ENCODE measurements at regions not wholly inside any gene's neighbourhood (a gene's known extent, or its start where the extent isn't known, plus 50 kb on each side); places are given as distances from the start of the nearest gene placed in this dataset.

DNA sequence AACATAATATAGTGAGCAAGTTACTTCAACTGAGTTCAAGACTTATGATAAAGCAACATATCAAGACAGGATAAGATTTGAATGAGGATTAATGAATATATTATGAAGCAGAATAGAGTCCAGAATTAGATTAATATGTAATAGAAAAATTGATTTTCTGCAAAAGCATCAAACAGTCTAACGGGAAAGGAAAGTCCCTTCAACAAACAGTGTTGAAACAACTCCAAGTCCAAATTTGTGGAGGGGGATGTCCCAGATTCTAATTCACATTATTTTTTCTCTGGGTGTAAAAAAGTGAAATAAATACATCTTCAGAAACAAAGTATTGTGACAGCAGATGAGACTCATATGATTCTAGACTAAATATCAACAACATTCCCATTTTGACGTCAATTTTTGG is 289.7 kb downstream of the C6orf118 start:
- H3K9me3 Mint-ChIP-seq = peaks cover 5% of the 10 kb centered on the region
- H3K27me3 Mint-ChIP-seq = no peaks in the 10 kb centered on the region
- DNase-seq = no peak
- H3K4me1 Mint-ChIP-seq = no peaks in the 10 kb centered on the region
- H3K36me3 Mint-ChIP-seq = no peaks in the 10 kb centered on the region
- no peak overlapping the region for H3K4me3 Mint-ChIP-seq
- H3K27ac Mint-ChIP-seq = no peak overlapping the region

DNA sequence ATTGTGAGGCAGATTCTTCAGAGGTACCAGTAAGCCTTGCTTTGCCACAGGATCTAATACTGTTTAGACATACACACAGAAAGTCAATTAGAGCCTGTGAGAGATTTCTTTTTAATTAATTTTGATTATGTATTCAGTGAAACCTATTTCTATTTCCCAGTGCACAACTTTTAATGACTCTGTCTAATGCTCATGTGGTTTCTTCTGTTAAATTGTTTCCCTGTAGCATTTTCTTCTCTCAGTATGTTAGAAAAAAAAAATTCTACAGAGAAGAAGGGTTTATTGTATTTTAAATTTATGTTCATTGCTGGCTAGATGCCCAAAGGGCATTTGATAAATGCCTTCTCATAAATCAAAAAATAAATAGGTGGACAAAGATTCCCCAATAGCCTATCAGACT is 293.7 kb downstream of the C6orf118 start:
- Mint-ChIP-seq H3K4me3 (no peak overlapping the region), H3K27me3 (no peaks in the 10 kb centered on the region), H3K27ac (no peak overlapping the region), H3K36me3 (no peaks in the 10 kb centered on the region), H3K9me3 (peaks cover 3% of the 10 kb centered on the region), H3K4me1 (no peaks in the 10 kb centered on the region)
- no peak for DNase-seq

DNA sequence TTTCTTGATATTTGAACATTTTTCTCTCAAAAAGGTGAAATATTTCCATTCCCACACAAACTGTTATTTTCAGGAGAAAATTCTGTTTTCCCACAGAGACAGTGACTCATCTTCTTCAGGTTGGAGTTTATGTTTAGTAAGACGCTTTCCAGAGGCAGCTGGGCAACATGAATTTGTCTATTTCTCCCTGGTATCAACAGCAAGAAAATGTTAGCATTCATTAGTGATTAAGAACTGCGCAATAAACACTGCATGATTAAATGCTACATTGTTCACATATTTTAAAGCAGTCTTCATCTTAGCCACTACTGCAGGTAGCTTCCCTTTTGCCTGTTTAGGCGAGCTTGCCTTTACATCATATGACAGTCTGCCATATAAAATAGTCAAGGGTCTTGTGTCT is 295.7 kb downstream of the C6orf118 start:
- H3K9me3 Mint-ChIP-seq = peaks cover 3% of the 10 kb centered on the region
- no peaks in the 10 kb centered on the region for H3K27me3 Mint-ChIP-seq
- H3K27ac Mint-ChIP-seq = no peak overlapping the region
- no peaks in the 10 kb centered on the region for H3K36me3 Mint-ChIP-seq
- H3K4me3 Mint-ChIP-seq = no peak overlapping the region
- H3K4me1 Mint-ChIP-seq = no peaks in the 10 kb centered on the region
- no peak for DNase-seq

DNA sequence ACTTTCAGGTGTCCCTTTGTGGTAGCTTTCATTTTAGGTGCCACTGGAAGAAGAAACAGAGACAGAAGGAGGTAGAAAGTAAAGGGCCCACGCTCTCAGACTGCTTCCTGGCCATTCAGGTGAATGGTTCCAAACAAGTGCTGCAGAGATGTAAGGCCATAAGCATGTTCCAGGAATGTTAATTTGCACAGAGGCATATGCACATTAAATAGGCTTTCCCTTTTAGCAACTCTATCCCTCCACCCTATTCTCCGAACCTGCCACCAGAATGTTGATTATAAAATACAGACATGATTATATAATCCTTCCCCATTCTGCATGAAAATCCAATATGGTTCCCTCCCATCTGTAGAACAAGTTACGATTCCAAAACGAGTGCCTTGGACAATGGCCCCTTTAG is 297.2 kb downstream of the C6orf118 start:
- Mint-ChIP-seq H3K36me3 (no peaks in the 10 kb centered on the region), H3K4me3 (no peak overlapping the region), H3K4me1 (no peaks in the 10 kb centered on the region), H3K27me3 (no peaks in the 10 kb centered on the region), H3K27ac (no peak overlapping the region), H3K9me3 (peaks cover 2% of the 10 kb centered on the region)
- no peak for DNase-seq

DNA sequence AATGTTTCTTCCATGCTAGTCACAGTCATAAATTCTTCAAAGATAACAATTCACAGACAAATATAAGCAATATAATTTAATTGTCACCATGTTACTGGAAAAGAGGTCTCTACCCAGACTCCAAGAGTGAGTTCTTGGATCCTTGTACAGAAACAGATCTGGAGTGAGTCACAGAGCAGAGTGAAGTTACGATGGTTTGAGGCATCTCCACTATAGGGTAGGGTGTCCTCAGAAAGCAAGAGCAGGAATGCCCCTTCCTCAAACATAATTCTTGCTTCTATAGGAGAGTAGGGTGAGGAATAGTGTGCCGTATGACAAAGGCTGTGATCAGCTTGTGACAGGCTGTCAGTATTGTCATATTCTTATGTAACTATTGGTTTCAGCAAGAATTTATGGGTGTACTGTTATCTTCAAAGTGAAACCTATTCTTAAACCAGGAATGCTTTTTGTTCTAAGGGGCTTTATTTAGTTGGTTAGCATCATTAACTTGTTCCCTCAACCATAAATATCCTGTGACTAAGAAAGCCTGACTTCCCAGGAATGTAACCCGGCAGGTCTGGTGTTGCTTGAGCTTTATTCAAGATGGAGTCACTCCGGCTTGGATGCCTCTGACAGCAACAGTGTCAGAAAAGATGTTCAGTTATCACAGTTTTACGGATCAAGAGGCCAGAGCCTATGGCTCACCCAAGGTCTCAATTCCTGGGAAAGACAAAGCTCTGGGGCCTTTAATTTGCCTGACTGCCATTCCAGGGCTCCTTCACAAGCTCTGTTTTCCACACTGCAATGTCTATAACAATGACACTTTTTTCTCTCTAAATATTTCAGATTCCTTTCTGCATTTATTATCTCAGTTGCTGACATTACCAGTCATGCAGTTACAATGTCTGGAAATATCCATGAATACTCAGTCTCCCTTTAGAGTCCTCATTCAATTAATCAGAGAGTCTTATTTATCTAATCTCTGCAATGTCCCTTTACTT is 298.6 kb downstream of the C6orf118 start:
- Mint-ChIP-seq H3K9me3 (peaks cover 2% of the 10 kb centered on the region), H3K27ac (no peak overlapping the region), H3K36me3 (no peaks in the 10 kb centered on the region), H3K4me1 (no peaks in the 10 kb centered on the region), H3K4me3 (no peak overlapping the region), H3K27me3 (no peaks in the 10 kb centered on the region)
- DNase-seq = no peak

DNA sequence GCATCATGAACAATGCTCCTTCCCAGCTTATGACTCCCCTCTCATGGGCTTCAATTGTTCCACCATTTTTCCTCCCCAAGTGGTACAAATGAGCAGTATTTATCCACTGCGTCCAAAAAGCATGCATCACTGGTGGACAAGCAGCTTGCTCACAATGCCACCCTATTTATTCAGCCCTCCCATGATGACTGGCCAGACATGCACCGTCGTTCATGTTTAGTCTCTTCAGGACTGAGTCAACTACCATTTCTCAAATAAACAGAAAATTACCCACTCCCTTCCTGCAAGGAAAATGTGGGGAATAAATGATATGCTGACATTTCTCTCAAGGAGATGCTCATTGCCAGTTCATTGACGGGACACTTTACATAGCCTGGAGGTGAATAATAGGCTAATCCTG is 300.4 kb downstream of the C6orf118 start:
- H3K4me3 Mint-ChIP-seq = no peak overlapping the region
- H3K9me3 Mint-ChIP-seq = peaks cover 2% of the 10 kb centered on the region
- no peaks in the 10 kb centered on the region for H3K27me3 Mint-ChIP-seq
- no peaks in the 10 kb centered on the region for H3K4me1 Mint-ChIP-seq
- no peak for DNase-seq
- H3K36me3 Mint-ChIP-seq = no peaks in the 10 kb centered on the region
- no peak overlapping the region for H3K27ac Mint-ChIP-seq

DNA sequence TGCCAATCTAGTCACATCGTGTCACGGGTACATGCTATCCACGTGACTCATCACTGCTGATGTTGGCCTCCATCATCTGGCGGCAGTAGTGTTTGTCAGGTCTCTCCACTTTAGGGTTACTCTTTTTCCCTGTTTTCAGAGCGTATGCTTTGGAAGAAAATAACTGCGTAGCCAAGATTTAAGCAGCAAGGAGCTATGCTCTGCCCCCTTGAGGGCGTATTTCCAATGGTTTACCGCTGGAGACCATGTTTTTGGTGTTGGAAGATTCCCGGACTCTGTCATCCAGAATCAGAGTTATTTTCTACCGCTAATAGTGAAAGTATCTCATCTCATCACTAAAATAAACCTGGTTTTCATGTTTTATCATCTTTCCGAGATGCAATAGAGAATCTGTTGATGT is 306.5 kb downstream of the C6orf118 start:
- Mint-ChIP-seq H3K4me3 (no peak overlapping the region), H3K36me3 (no peaks in the 10 kb centered on the region), H3K4me1 (no peaks in the 10 kb centered on the region), H3K9me3 (peaks cover 2% of the 10 kb centered on the region), H3K27ac (no peak overlapping the region), H3K27me3 (no peaks in the 10 kb centered on the region)
- DNase-seq = no peak

DNA sequence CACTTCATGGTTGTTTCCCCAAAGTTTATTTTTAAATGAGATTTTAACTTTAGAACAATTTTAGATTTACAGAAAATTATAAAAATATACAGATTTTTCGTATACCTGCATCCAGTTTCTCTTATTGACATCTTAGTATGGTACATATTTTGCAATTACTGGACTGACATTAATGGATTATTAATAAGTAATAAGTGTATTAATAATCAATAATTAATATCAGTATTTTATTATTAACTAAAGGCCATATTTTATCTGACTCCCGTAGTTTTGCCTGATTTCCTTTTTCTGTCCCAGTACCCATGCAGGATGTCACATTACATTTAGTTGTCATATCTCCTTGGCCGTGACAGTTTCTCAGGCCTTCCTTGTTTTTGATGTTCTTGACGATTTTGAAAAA is 307.0 kb downstream of the C6orf118 start:
- H3K4me1 Mint-ChIP-seq = no peaks in the 10 kb centered on the region
- H3K9me3 Mint-ChIP-seq = peaks cover 2% of the 10 kb centered on the region
- H3K4me3 Mint-ChIP-seq = no peak overlapping the region
- H3K27me3 Mint-ChIP-seq = no peaks in the 10 kb centered on the region
- H3K27ac Mint-ChIP-seq = no peak overlapping the region
- H3K36me3 Mint-ChIP-seq = no peaks in the 10 kb centered on the region
- no peak for DNase-seq

DNA sequence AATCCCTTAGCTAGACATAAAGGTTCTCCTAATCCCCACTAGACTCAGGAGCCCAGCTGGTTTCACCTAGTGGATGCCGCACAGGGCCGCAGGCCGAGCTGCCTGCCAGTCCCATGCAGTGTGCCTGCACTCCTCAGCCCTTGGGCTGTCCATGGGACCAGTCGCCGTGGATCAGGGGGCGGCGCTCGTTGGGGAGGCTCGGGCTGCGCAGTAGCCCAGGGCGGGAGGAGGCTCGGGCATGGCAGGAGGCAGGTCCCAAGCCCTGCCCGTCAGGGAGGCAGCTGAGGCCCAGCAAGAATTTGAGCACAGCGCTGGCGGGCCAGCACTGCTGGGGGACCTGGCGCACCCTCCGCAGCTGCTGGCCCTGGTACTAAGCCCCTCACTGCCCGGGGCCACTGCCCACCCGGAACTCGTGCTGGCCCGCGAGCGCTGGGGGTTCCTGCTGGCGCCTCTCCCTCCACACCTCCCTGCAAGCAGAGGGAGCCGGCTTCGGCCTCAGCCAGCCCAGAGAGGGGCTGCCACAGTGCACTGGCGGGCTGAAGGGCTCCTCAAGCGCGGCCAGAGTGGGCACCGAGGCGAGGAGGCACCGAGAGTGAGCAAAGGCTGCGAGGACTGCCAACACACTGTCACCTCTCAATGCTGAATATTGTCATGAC is 307.8 kb downstream of the C6orf118 start:
- peaks cover 2% of the 10 kb centered on the region for H3K9me3 Mint-ChIP-seq
- H3K4me3 Mint-ChIP-seq = no peak overlapping the region
- H3K27ac Mint-ChIP-seq = no peak overlapping the region
- no peaks in the 10 kb centered on the region for H3K4me1 Mint-ChIP-seq
- DNase-seq = no peak
- H3K36me3 Mint-ChIP-seq = no peaks in the 10 kb centered on the region
- no peaks in the 10 kb centered on the region for H3K27me3 Mint-ChIP-seq

DNA sequence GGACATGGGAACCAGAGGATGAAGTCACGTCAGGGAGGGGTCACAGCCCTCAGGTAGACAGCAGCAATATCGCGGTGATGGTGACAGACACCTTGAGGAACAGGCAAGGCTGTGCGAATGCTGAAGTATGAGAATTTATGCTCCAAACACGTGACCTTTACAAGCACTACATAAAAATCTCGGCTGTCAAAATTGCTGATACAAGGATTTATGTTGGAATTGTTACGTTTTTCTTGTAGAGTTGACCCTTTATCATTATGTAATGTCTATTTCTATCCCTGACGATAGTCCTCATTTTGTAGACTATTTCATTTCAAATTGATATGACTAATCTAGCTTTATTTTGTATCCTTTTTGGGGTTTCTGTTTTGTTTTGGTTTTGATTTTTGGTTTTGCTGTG is 311.1 kb downstream of the C6orf118 start:
- Mint-ChIP-seq H3K4me1 (no peaks in the 10 kb centered on the region), H3K27me3 (no peaks in the 10 kb centered on the region), H3K36me3 (no peaks in the 10 kb centered on the region), H3K27ac (no peak overlapping the region), H3K9me3 (no peaks in the 10 kb centered on the region), H3K4me3 (no peak overlapping the region)
- no peak for DNase-seq

DNA sequence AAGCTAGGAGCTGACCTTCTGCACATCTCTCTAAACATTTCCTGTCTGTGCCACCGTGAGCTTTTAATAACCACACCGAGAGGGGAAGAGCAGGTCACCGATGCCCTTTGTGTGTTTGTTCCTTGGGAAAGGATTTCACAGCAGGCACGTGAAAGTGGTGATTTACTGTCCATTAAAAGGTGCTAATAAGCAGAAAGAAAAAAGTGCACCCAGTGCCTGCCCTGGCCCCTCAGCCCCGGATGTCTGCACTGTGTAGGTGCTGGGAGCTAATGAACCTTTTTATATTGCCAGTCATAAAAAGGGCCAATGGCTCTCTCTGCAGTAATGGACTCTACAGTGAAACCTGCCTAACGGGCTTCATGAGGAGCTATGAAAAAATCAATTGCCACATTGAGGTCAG is 312.6 kb downstream of the C6orf118 start:
- Mint-ChIP-seq H3K27me3 (peaks cover 1% of the 10 kb centered on the region), H3K27ac (no peak overlapping the region), H3K9me3 (no peaks in the 10 kb centered on the region), H3K4me1 (no peaks in the 10 kb centered on the region), H3K4me3 (no peak overlapping the region), H3K36me3 (no peaks in the 10 kb centered on the region)
- no peak for DNase-seq

DNA sequence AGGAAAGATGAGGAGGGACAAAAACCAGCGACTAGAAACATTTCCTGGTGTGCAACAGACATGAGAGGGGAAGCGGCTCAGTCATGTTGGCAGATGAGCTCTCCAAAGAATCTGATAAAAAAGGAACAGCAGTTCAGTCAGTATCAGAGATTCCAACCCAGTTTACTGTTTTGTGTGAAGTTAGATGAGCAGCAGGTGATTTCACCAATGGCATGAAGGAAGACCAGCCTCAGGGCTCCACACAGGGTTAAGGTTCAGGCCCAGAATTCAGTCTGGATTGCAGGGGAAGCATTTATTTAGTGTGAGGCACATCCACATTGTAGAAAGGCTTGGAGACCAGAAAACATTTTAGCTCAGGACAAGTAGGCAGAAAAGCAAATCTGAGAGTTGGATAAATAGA is 317.8 kb downstream of the C6orf118 start:
- H3K4me1 Mint-ChIP-seq = no peaks in the 10 kb centered on the region
- DNase-seq = no peak
- no peak overlapping the region for H3K27ac Mint-ChIP-seq
- H3K36me3 Mint-ChIP-seq = no peaks in the 10 kb centered on the region
- H3K27me3 Mint-ChIP-seq = peaks cover 3% of the 10 kb centered on the region
- H3K4me3 Mint-ChIP-seq = no peak overlapping the region
- H3K9me3 Mint-ChIP-seq = no peaks in the 10 kb centered on the region

DNA sequence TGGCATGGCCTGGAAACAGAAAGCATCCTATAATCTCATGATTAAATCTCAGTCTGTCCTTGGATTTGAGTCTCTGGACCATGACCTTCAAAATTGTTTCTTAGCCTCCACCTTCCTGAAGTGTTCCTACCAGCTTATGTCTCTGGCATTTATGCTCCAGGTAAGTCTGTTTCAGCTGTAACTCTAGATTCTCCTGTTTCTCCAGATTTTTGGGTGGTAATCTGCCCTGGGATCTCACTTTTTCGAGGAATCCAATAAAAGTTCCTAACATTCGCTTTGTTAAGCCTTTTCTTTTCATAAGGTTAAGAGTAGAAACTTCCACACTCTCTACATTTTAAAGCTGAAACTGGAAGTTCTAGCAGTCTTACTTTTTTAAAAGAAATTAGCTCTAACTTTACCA is 318.5 kb downstream of the C6orf118 start:
- no peak overlapping the region for H3K4me3 Mint-ChIP-seq
- H3K27me3 Mint-ChIP-seq = peaks cover 3% of the 10 kb centered on the region
- no peaks in the 10 kb centered on the region for H3K36me3 Mint-ChIP-seq
- H3K9me3 Mint-ChIP-seq = no peaks in the 10 kb centered on the region
- H3K4me1 Mint-ChIP-seq = no peaks in the 10 kb centered on the region
- no peak overlapping the region for H3K27ac Mint-ChIP-seq
- no peak for DNase-seq

DNA sequence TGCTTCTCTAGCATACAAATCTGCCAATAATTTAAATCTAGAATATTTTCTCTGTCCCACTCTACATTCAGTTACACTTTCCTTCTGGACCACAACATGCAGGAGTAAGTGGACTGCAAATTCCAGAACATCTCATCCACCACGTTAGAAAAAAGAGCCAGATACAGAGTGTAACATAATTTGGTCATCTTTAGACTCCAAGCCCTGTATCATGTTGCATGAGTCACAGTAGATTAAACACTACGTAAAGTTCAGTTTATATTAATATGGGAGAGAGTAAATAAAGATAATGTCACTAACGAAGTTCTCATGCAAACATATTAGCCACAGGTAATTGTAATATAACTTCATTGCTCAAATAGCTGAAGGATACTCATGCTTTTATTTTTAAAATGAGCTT is 327.0 kb downstream of the C6orf118 start:
- H3K4me3 Mint-ChIP-seq = no peak overlapping the region

DNA sequence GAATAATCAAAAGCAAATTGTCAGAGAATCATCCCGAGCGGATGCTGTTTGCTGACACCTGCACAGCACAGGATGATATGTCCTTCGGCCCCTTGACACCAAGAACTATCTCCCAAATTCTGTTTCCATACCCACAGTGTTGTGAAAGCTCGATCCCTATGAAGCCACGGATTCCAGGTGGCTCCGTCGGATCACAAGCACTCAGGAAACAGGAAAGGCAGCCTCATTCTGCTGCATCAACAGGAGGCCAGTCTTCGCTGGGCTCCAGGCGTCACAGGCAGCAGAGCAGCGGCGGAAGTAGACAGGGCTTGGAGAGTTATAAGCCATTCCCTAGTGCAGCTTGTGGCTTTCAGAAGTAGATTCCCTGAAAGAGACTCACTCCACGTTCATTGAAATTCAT is 342.3 kb downstream of the C6orf118 start:
- no peaks in the 10 kb centered on the region for H3K27me3 Mint-ChIP-seq
- peaks cover under 1% of the 10 kb centered on the region for H3K9me3 Mint-ChIP-seq
- no peak overlapping the region for H3K4me3 Mint-ChIP-seq
- DNase-seq = no peak
- no peaks in the 10 kb centered on the region for H3K36me3 Mint-ChIP-seq
- H3K27ac Mint-ChIP-seq = no peak overlapping the region
- H3K4me1 Mint-ChIP-seq = no peaks in the 10 kb centered on the region

More for the DNA sequence above, 327.0 kb downstream of the C6orf118 start:
- Mint-ChIP-seq H3K27ac (no peak overlapping the region), H3K9me3 (peaks cover 4% of the 10 kb centered on the region), H3K4me1 (no peaks in the 10 kb centered on the region), H3K36me3 (no peaks in the 10 kb centered on the region), H3K27me3 (no peaks in the 10 kb centered on the region)
- DNase-seq = no peak

DNA sequence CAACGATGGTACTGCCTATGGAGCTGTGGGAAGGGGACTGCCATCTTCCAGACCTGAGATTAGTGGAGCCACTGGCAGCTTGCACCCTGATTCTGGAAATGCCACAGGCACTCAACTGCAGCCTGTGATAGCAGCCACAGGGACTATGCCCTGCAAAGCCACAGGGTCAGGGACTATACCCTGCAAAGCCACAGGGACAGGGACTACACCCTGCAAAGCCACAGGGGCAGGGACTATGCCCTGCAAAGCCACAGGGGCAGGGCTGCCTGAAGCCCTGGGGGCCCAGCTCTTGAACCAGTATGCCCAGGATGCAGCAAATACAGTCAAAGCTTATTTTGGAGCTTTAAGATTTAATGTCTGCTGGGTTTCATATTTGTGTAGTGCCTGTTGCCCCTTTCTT is 346.6 kb downstream of the C6orf118 start:
- no peaks in the 10 kb centered on the region for H3K36me3 Mint-ChIP-seq
- no peak overlapping the region for H3K4me3 Mint-ChIP-seq
- no peak for DNase-seq
- no peak overlapping the region for H3K27ac Mint-ChIP-seq
- peaks cover 6% of the 10 kb centered on the region for H3K9me3 Mint-ChIP-seq
- no peaks in the 10 kb centered on the region for H3K4me1 Mint-ChIP-seq
- H3K27me3 Mint-ChIP-seq = no peaks in the 10 kb centered on the region

All from activated naive CD8-positive, alpha-beta T cell treated with anti-CD3 and anti-CD28 coated beads for 36 hours (primary cell).